ENCODE measurements at regions not wholly inside any gene's neighbourhood (a gene's known extent, or its start where the extent isn't known, plus 50 kb on each side); places are given as distances from the start of the nearest gene placed in this dataset.

GRCh38 chr13:21310220-21310619 lies 133.8 kb downstream of the MRPL57 start:
- TF ChIP-seq CTCF (IDR thresholded peaks at IDR 0.05), result no peak

- TF ChIP-seq CTCF (IDR thresholded peaks at IDR 0.05), result no peak
These were observed 139.9 kb downstream of the MRPL57 start for GRCh38 chr13:21316376-21316775.

GRCh38 chr13:21318891-21319532 lies 140.1 kb downstream of the ZDHHC20 start:
- TF ChIP-seq CTCF (IDR thresholded peaks at IDR 0.05), result no peak

- no peak for TF ChIP-seq CTCF (IDR thresholded peaks at IDR 0.05)
These were observed 139.0 kb downstream of the ZDHHC20 start for GRCh38 chr13:21319869-21320641.

GRCh38 chr13:21320642-21321034 lies 138.5 kb downstream of the ZDHHC20 start:
- TF ChIP-seq CTCF (IDR thresholded peaks at IDR 0.05), result no peak

GRCh38 chr13:21321269-21321668 lies 137.8 kb downstream of the ZDHHC20 start:
- no peak for TF ChIP-seq CTCF (IDR thresholded peaks at IDR 0.05)

GRCh38 chr13:21322327-21322965 lies 136.7 kb downstream of the ZDHHC20 start:
- no peak for TF ChIP-seq CTCF (IDR thresholded peaks at IDR 0.05)
